MCF 10A (cell line): ENCODE measurements at regions not wholly inside any gene's neighbourhood (a gene's known extent, or its start where the extent isn't known, plus 50 kb on each side); places are given as distances from the start of the nearest gene placed in this dataset.

Experiments
- BruUV-seq: library from RNA; stranded (reverse); fragments of 400-500 nt; replicated peaks from 2 replicates; lab custom pipeline; 2021; lab: Mats Ljungman, UMichigan
- CTCF ChIA-PET: fragments of 300-600 bp; sonication (Branson Sonifier 250); formaldehyde crosslinking; extraction: SDS; loops from one replicate; lab custom pipeline; 2021; ENCODE audit warnings: antibody characterized with exemption, inconsistent platforms; lab: Yijun Ruan, JAX
- POLR2A ChIA-PET: fragments of 300-600, 350-650 bp; sonication (Branson Sonifier 250); formaldehyde crosslinking; extraction: SDS; loops from one replicate; lab custom pipeline; 2020; ENCODE audit warnings: antibody characterized with exemption, inconsistent platforms; lab: Yijun Ruan, JAX
- DNase-seq: peaks from one replicate; pipeline ENCODE4 v3.0.0-alpha.2; 2018; ENCODE audit not compliant: unreplicated experiment
- H3K27ac Mint-ChIP-seq: one replicate; pipeline ENCODE4 v1.8.0; 2022; ENCODE audit warnings: mild to moderate bottlenecking, low read depth, mixed read lengths; ENCODE audit not compliant: unreplicated experiment
- H3K27me3 Mint-ChIP-seq: one replicate; pipeline ENCODE4 v1.8.0; 2022; ENCODE audit warnings: mixed read lengths; ENCODE audit not compliant: insufficient read depth, unreplicated experiment
- H3K36me3 Mint-ChIP-seq: one replicate; pipeline ENCODE4 v1.8.0; 2022; ENCODE audit warnings: mild to moderate bottlenecking, moderate library complexity, mixed read lengths; ENCODE audit not compliant: insufficient read depth, unreplicated experiment
- H3K4me1 Mint-ChIP-seq: one replicate; pipeline ENCODE4 v1.8.0; 2022; ENCODE audit warnings: mixed read lengths; ENCODE audit not compliant: insufficient read depth, unreplicated experiment
- H3K4me3 Mint-ChIP-seq: one replicate; pipeline ENCODE4 v1.8.0; 2022; ENCODE audit warnings: mild to moderate bottlenecking, moderate library complexity, mixed read lengths; ENCODE audit not compliant: unreplicated experiment
- H3K9me3 Mint-ChIP-seq: one replicate; pipeline ENCODE4 v1.8.0; 2022; ENCODE audit warnings: mixed read lengths; ENCODE audit not compliant: unreplicated experiment
- intact Hi-C: fragments of 100-400 bp; cut with micrococcal nuclease; formaldehyde crosslinking; loops from 2 replicates; pipeline ENCODE4 v1.14.1; 2022
- TF ChIP-seq, protein P1 (sequence below): fragments of 200-600 bp; IDR thresholded peaks from one replicate; pipeline ENCODE4 v1.8.0; 2022; ENCODE audit warnings: antibody characterized with exemption, mild to moderate bottlenecking; ENCODE audit not compliant: unreplicated experiment

DNA sequence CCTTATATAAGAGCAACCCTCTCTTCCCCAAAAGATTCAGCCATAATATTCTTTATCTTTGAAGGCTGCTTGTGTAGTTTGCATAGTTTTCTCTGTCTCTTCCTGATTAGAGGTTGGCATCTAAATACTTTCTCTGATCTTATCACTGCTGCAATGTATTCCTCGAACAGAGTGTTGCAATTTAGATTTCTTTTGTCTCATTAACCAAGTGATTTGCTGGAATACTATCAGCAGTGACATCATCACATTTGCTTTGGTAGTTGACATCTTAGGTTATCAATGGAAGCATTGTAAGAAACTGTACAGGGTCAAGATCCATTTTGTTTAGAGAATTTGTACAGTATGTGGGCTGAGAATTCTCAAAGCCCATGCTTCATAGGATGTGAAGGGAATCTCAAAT, 72.0 kb upstream of the NEUROD1 start:
- POLR2A ChIA-PET: no interaction called here
- CTCF ChIA-PET: no interaction called here
- H3K36me3 Mint-ChIP-seq: no peaks in the 10 kb centered on the region
- intact Hi-C loops: no loop called here
- no peak overlapping the region for H3K27ac Mint-ChIP-seq
- H3K4me3 Mint-ChIP-seq: no peak overlapping the region
- H3K9me3 Mint-ChIP-seq: no peaks in the 10 kb centered on the region
- TF ChIP-seq, protein P1, sequence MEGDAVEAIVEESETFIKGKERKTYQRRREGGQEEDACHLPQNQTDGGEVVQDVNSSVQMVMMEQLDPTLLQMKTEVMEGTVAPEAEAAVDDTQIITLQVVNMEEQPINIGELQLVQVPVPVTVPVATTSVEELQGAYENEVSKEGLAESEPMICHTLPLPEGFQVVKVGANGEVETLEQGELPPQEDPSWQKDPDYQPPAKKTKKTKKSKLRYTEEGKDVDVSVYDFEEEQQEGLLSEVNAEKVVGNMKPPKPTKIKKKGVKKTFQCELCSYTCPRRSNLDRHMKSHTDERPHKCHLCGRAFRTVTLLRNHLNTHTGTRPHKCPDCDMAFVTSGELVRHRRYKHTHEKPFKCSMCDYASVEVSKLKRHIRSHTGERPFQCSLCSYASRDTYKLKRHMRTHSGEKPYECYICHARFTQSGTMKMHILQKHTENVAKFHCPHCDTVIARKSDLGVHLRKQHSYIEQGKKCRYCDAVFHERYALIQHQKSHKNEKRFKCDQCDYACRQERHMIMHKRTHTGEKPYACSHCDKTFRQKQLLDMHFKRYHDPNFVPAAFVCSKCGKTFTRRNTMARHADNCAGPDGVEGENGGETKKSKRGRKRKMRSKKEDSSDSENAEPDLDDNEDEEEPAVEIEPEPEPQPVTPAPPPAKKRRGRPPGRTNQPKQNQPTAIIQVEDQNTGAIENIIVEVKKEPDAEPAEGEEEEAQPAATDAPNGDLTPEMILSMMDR: no peak
- H3K4me1 Mint-ChIP-seq: no peaks in the 10 kb centered on the region
- no peak for DNase-seq
- BruUV-seq: no TSS peak
- H3K27me3 Mint-ChIP-seq: no peaks in the 10 kb centered on the region

DNA sequence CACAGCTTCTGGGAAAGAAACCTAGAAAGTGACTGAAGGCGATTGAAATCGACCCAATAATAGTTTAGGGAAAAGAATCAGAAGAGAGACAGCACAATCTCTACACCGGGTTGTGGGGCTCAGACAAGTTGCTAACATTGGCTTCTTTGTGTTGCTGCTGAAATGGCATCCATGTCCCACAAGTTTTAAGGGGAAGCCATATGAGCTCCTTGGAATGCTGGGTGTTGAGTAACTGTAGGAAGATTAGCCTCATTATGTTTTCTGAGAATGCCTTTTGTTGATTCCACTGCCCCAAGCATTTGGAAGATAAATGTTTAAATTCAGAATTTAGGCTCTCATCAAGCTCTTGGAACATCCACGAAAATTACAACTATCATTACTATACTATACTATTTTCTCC, 73.4 kb upstream of the NEUROD1 start:
- intact Hi-C loops: no loop called here
- Mint-ChIP-seq H3K27me3 (no peaks in the 10 kb centered on the region), H3K27ac (no peak overlapping the region), H3K9me3 (no peaks in the 10 kb centered on the region), H3K4me1 (no peaks in the 10 kb centered on the region), H3K4me3 (no peak overlapping the region), H3K36me3 (no peaks in the 10 kb centered on the region)
- POLR2A ChIA-PET: no interaction called here
- CTCF ChIA-PET: interaction anchor here (1.3 kb wide), 1 partner anchor 11 kb away, joined by 3 read pairs; no protein-coding TSS in a partner anchor
- TF ChIP-seq, protein P1: no peak
- no peak for DNase-seq
- BruUV-seq: no TSS peak

DNA sequence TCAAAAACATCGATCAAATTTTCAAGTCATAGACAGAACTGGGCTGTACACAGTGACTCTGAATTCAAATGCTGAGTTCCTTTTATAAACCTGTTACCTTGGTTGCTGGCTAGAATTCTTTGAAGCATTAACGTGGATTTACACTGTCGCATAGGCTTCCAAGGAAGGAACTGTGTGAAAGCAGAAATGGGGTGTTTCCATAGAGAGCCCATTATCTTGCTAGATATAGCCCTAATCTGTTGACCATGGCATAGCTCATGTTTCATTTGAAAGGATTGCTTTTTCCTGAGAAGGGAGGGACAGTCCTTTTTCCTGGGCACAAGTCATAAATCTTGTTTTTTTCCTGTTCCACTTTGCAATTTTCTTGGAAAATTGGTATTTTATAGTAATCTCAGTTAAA, 73.8 kb upstream of the NEUROD1 start:
- no peaks in the 10 kb centered on the region for H3K36me3 Mint-ChIP-seq
- no peak overlapping the region for H3K4me3 Mint-ChIP-seq
- TF ChIP-seq, protein P1: no peak
- POLR2A ChIA-PET: interaction anchor here (0.7 to 1.1 kb wide), 2 partner anchors 11 to 23 kb away, joined by 3 read pairs; no protein-coding TSS in a partner anchor
- H3K27me3 Mint-ChIP-seq: no peaks in the 10 kb centered on the region
- CTCF ChIA-PET: interaction anchor here (1.3 kb wide), 1 partner anchor 12 kb away, joined by 3 read pairs; no protein-coding TSS in a partner anchor
- H3K4me1 Mint-ChIP-seq: no peaks in the 10 kb centered on the region
- no peak overlapping the region for H3K27ac Mint-ChIP-seq
- no TSS peak for BruUV-seq
- H3K9me3 Mint-ChIP-seq: no peaks in the 10 kb centered on the region
- intact Hi-C loops: no loop called here
- no peak for DNase-seq

DNA sequence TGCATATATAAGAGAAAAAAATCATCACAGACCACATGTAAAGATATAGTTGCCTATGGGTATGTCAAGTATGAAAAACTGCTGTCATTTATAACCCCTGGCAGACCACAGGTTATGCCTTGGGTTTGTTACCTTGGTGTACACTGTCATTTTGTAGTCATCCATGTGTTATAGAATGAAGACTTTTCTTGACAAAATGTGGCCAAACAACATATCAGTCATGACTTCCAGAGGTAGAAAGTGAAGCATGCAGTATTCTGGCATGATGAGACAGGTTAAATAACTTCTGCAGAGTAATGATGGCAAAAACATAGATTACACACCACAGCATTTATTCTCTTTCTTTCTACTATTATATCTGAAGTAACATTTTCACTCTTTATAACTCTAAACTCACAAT, 74.9 kb upstream of the NEUROD1 start:
- no peaks in the 10 kb centered on the region for H3K36me3 Mint-ChIP-seq
- no peaks in the 10 kb centered on the region for H3K27me3 Mint-ChIP-seq
- ChIA-PET POLR2A (interaction anchor here (1.1 kb wide), 1 partner anchor 12 kb away, joined by 3 read pairs; no protein-coding TSS in a partner anchor), CTCF (interaction anchor here (1.1 kb wide), 1 partner anchor 16 kb away, joined by 3 read pairs; no protein-coding TSS in a partner anchor)
- H3K4me1 Mint-ChIP-seq: no peaks in the 10 kb centered on the region
- no TSS peak for BruUV-seq
- H3K9me3 Mint-ChIP-seq: no peaks in the 10 kb centered on the region
- TF ChIP-seq, protein P1: no peak
- no peak overlapping the region for H3K27ac Mint-ChIP-seq
- intact Hi-C loops: no loop called here
- no peak for DNase-seq
- H3K4me3 Mint-ChIP-seq: no peak overlapping the region
